OCI-LY7 (cell line): ENCODE measurements at regions not wholly inside any gene's neighbourhood (a gene's known extent, or its start where the extent isn't known, plus 50 kb on each side); places are given as distances from the start of the nearest gene placed in this dataset.

ENCODE experiments used
- BruUV-seq: library from RNA; stranded (reverse); fragments of 400-500 nt; replicated peaks from 2 replicates; lab custom pipeline; 2021; lab: Mats Ljungman, UMichigan
- CTCF ChIA-PET: fragments of 300-600 bp; sonication (Branson Sonifier 250); formaldehyde crosslinking; loops from one replicate; lab custom pipeline; 2022; ENCODE audit warnings: antibody characterized with exemption; ENCODE audit not compliant: unreplicated experiment; lab: Charles Lee
- POLR2A ChIA-PET: fragments of 300-600 bp; sonication (Branson Sonifier 250); formaldehyde crosslinking; loops from one replicate; lab custom pipeline; 2022; ENCODE audit warnings: antibody characterized with exemption; lab: Charles Lee
- DNase-seq: peaks from one replicate; pipeline ENCODE4 v3.0.0-alpha.2; 2015; ENCODE audit warnings: low spot score
- H2AFZ ChIP-seq: fragments of 200-600 bp; sonication (generic), shearing (Covaris generic); 2 replicates; pipeline ENCODE4 v1.6.1; 2014; ENCODE audit warnings: mild to moderate bottlenecking, antibody characterized with exemption, low read length, moderate library complexity
- H3K27ac ChIP-seq: fragments of 200-600 bp; sonication (generic); 2 replicates; pipeline ENCODE4 v1.5.1; 2014; ENCODE audit warnings: mixed run types, low read depth, mild to moderate bottlenecking, moderate library complexity, low read length, inconsistent platforms; ENCODE audit not compliant: poor library complexity, severe bottlenecking
- H3K36me3 ChIP-seq: fragments of 200-600 bp; sonication (generic); 2 replicates; pipeline ENCODE4 v1.6.1; 2014; ENCODE audit warnings: mild to moderate bottlenecking, antibody characterized with exemption, low read length, moderate library complexity, mixed read lengths; ENCODE audit not compliant: insufficient read depth
- H3K4me1 ChIP-seq: fragments of 200-600 bp; sonication (generic); 2 replicates; pipeline ENCODE4 v1.5.1; 2014; ENCODE audit warnings: mild to moderate bottlenecking, low read length; ENCODE audit not compliant: insufficient read depth, poor library complexity, severe bottlenecking
- H3K4me2 ChIP-seq: fragments of 200-600 bp; sonication (generic); 2 replicates; pipeline ENCODE4 v1.6.1; 2014; ENCODE audit warnings: mild to moderate bottlenecking, low read length
- H3K4me3 ChIP-seq: fragments of 200-600 bp; sonication (generic); 2 replicates; pipeline ENCODE4 v1.5.1; 2014; ENCODE audit warnings: mild to moderate bottlenecking, low read depth, low read length; ENCODE audit not compliant: poor library complexity, severe bottlenecking
- H3K79me2 ChIP-seq: fragments of 200-600 bp; sonication (generic); 2 replicates; pipeline ENCODE4 v1.6.1; 2016; ENCODE audit warnings: low read depth, mild to moderate bottlenecking, low read length, moderate library complexity, mixed read lengths; ENCODE audit not compliant: insufficient read depth
- H3K9me2 ChIP-seq: fragments of 200-600 bp; sonication (generic); 2 replicates; pipeline ENCODE4 v1.6.1; 2016; ENCODE audit warnings: mild to moderate bottlenecking, low read length, mixed read lengths; ENCODE audit not compliant: insufficient read depth
- H3K9me3 ChIP-seq: fragments of 200-600 bp; sonication (generic); 2 replicates; pipeline ENCODE4 v1.6.1; 2014; ENCODE audit warnings: mild to moderate bottlenecking, mixed run types, low read length, mixed read lengths
- H4K20me1 ChIP-seq: fragments of 200-600 bp; sonication (generic); 2 replicates; pipeline ENCODE4 v1.6.1; 2014; ENCODE audit warnings: mild to moderate bottlenecking, antibody characterized with exemption, low read length, moderate library complexity, mixed read lengths; ENCODE audit not compliant: insufficient read depth
- CTCF ChIP-seq: fragments of 200-600 bp; sonication (generic); conservative IDR thresholded peaks from 2 replicates; pipeline ENCODE4 v1.5.1; 2014; ENCODE audit warnings: mild to moderate bottlenecking, antibody characterized with exemption, low read length, moderate library complexity, mixed read lengths
- EZH2phosphoT487 ChIP-seq: fragments of 200-600 bp; sonication (generic); IDR thresholded peaks from 2 replicates; pipeline ENCODE4 v1.6.1; 2018; ENCODE audit warnings: low read depth, borderline replicate concordance, mild to moderate bottlenecking, mixed run types, antibody characterized with exemption, low read length, moderate library complexity, mixed read lengths
- intact Hi-C: fragments of 100-400 bp; cut with micrococcal nuclease; formaldehyde crosslinking; loops from one replicate; pipeline ENCODE4 v1.10.0; 2022; ENCODE audit not compliant: unreplicated experiment

DNA sequence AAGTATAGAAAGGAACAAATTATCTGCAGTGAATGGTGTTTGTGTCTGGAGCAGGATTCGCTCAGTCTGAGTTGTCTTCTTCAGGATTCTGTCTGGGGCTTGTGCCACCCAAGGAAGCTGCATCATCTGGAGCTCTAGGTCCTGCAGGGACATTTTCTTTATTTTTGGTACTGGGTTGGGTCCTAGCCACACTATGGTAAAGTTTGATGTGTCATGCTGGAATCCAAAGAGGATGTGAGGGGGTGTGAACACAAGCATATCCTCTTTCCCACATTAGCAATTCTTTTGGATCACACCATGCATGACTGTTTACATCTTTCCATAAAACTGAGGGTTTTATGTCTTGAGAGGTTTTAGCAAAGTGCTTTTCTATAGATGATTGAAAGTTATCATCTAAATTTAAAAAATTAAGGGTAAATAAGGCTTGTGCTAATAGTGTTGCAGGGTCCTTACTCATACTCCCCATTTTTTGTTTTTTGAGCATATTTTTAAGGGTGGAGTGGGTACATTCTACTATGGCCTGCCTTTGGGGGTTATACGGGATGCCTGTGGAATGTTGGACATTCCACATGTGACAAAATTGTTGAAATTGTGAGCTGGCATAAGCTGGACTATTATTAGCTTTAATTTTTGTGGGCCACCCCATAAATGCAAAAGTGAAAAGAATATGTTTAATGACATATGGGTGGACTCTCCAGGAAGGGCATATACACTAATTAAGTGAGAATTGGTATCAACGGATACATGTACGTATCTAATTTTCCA lies 152.0 kb upstream of the HMCN1 start:
- Histone ChIP-seq H3K36me3 (no peaks in the 10 kb centered on the region), H2AFZ (no peak overlapping the region), H3K9me2 (no peaks in the 10 kb centered on the region), H3K4me3 (no peak overlapping the region), H3K27ac (no peak overlapping the region), H4K20me1 (no peaks in the 10 kb centered on the region), H3K4me2 (no peak overlapping the region), H3K9me3 (no peaks in the 10 kb centered on the region; the same call in 1 of the 2 replicates), H3K79me2 (no peaks in the 10 kb centered on the region), H3K4me1 (no peaks in the 10 kb centered on the region)
- intact Hi-C loops, result no loop called here
- no peak for DNase-seq
- POLR2A ChIA-PET, result interaction anchor here (0.6 kb wide), 1 partner anchor 195 kb away, joined by 4 read pairs; no protein-coding TSS in a partner anchor
- CTCF ChIA-PET, result no interaction called here
- TF ChIP-seq CTCF, result no peak
- BruUV-seq, result no TSS peak

DNA sequence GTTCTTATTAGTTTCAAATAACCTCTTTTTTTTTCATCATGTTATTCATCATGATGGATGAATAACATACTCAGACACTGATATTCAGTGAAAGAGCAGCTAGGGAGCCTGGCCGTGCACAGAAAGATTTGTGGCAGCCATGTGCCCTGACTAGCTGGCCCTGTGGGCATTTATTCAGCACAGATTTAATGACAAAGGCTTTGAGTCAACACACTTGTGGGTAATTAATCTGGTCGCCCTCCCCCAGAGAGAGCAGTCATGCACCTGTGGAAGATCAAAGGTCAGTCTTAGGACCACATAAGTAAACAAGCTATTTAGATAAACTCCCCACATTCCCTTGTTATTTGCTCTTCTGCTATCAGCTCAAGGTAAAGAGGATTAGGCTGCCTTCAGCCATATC lies 153.2 kb upstream of the HMCN1 start:
- Histone ChIP-seq H3K4me1 (no peaks in the 10 kb centered on the region), H3K79me2 (no peaks in the 10 kb centered on the region), H3K4me3 (no peak overlapping the region), H3K27ac (no peak overlapping the region), H3K36me3 (no peaks in the 10 kb centered on the region), H4K20me1 (no peaks in the 10 kb centered on the region), H2AFZ (no peak overlapping the region), H3K9me3 (no peaks in the 10 kb centered on the region; the same call in 1 of the 2 replicates), H3K4me2 (no peak overlapping the region), H3K9me2 (no peaks in the 10 kb centered on the region)
- BruUV-seq, result no TSS peak
- no peak for DNase-seq
- TF ChIP-seq EZH2phosphoT487 (no peak), CTCF (no peak)
- intact Hi-C loops, result no loop called here
- POLR2A ChIA-PET, result no interaction called here
- CTCF ChIA-PET, result no interaction called here

DNA sequence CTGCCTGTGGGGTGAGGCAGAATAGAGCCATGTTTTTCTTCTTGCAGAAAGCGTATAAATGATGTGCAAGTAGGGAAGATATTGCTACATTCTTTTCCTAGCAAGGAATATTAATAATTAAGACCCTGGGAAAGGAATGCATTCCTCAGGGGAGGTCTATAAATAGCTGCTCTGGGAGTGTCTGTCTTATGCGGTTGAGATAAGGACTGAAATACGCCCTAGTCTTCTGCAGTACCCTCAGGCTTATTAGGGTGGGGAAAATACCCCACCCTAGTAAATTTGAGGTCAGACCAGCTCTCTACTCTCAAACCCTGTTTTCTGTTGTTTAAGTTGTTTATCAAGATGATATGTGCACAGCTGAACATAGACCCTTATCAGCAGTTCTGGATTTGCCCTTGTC lies 155.9 kb upstream of the HMCN1 start:
- CTCF ChIA-PET, result no interaction called here
- Histone ChIP-seq H3K79me2 (no peaks in the 10 kb centered on the region), H3K4me2 (no peak overlapping the region), H3K4me3 (no peak overlapping the region), H3K9me2 (no peaks in the 10 kb centered on the region), H2AFZ (no peak overlapping the region), H4K20me1 (no peaks in the 10 kb centered on the region), H3K36me3 (no peaks in the 10 kb centered on the region), H3K9me3 (no peaks in the 10 kb centered on the region; the same call in 1 of the 2 replicates), H3K4me1 (no peaks in the 10 kb centered on the region), H3K27ac (no peak overlapping the region)
- DNase-seq, result peak; percentile 11
- POLR2A ChIA-PET, result interaction anchor here (0.9 kb wide), 1 partner anchor 20 kb away, joined by 4 read pairs; no protein-coding TSS in a partner anchor
- BruUV-seq, result no TSS peak
- TF ChIP-seq EZH2phosphoT487 (no peak), CTCF (no peak)
- intact Hi-C loops, result no loop called here
